ENCODE measurements at regions not wholly inside any gene's neighbourhood (a gene's known extent, or its start where the extent isn't known, plus 50 kb on each side); places are given as distances from the start of the nearest gene placed in this dataset.
"Not testable (repeated sequence)": the region's sequence is repeated elsewhere in the genome, so short reads cannot be mapped to it uniquely, and the experiment has no call there.

DNA sequence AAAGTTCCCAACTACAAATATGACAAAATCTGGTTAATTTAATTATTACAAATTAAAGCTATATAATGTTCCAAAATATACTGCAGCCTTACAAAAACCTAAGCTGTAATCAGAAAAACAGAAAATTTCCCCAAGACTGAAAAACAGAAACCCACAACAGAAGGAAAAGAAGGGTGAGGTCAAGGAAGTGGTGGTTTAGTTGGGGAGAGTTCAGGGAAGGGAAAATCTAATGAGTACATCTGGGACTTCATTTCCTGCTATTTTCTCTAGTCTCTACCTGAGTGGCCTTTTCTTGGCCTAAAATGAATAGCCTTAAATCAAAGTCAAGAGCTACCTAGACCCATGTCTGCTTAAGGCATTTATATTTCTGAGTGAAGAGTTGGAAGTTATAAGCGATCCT is 66.2 kb upstream of the BEND6 start:
- H3K27ac Mint-ChIP-seq: no peak overlapping the region
- no peaks in the 10 kb centered on the region for H3K27me3 Mint-ChIP-seq
- H3K4me3 Mint-ChIP-seq: no peak overlapping the region

GRCh38 chr6:56887086-56887485 is 67.8 kb upstream of the BEND6 start:
- Mint-ChIP-seq H3K27me3 (no peaks in the 10 kb centered on the region), H3K27ac (no peak overlapping the region), H3K4me3 (no peak overlapping the region), H3K9me3 (no peaks in the 10 kb centered on the region), H3K36me3 (no peaks in the 10 kb centered on the region), H3K4me1 (ENCODE audit: unreplicated experiment) (no peaks in the 10 kb centered on the region)
- TF ChIP-seq CTCF (conservative IDR thresholded peaks at IDR 0.05): no peak
- DNase-seq (ENCODE audit: extremely low spot score, unreplicated experiment): no peak

More for the DNA sequence above, 66.2 kb upstream of the BEND6 start:
- DNase-seq (ENCODE audit: extremely low spot score, unreplicated experiment): no peak
- no peaks in the 10 kb centered on the region for H3K9me3 Mint-ChIP-seq
- no peaks in the 10 kb centered on the region for H3K4me1 Mint-ChIP-seq (ENCODE audit: unreplicated experiment)
- H3K36me3 Mint-ChIP-seq: no peaks in the 10 kb centered on the region
- no peak for TF ChIP-seq CTCF (conservative IDR thresholded peaks at IDR 0.05)

- no peak overlapping the region for H3K4me3 Mint-ChIP-seq
- no peaks in the 10 kb centered on the region for H3K4me1 Mint-ChIP-seq (ENCODE audit: unreplicated experiment)
- no peaks in the 10 kb centered on the region for H3K36me3 Mint-ChIP-seq
- DNase-seq (ENCODE audit: extremely low spot score, unreplicated experiment): no peak
- no peaks in the 10 kb centered on the region for H3K27me3 Mint-ChIP-seq
- no peaks in the 10 kb centered on the region for H3K9me3 Mint-ChIP-seq
- no peak overlapping the region for H3K27ac Mint-ChIP-seq
- no peak for TF ChIP-seq CTCF (conservative IDR thresholded peaks at IDR 0.05)
These were observed 77.0 kb upstream of the BEND6 start for GRCh38 chr6:56877922-56878321.

- no peak for TF ChIP-seq CTCF (conservative IDR thresholded peaks at IDR 0.05)
- Mint-ChIP-seq H3K36me3 (no peaks in the 10 kb centered on the region), H3K9me3 (no peaks in the 10 kb centered on the region), H3K27ac (no peak overlapping the region), H3K27me3 (no peaks in the 10 kb centered on the region), H3K4me1 (ENCODE audit: unreplicated experiment) (no peaks in the 10 kb centered on the region), H3K4me3 (no peak overlapping the region)
- DNase-seq (ENCODE audit: extremely low spot score, unreplicated experiment): no peak
These were observed 78.9 kb upstream of the BEND6 start for GRCh38 chr6:56875961-56876360.

- no peaks in the 10 kb centered on the region for H3K27me3 Mint-ChIP-seq
- no peaks in the 10 kb centered on the region for H3K36me3 Mint-ChIP-seq
- DNase-seq (ENCODE audit: extremely low spot score, unreplicated experiment): no peak
- no peak for TF ChIP-seq CTCF (conservative IDR thresholded peaks at IDR 0.05)
- H3K27ac Mint-ChIP-seq: no peak overlapping the region
- no peaks in the 10 kb centered on the region for H3K4me1 Mint-ChIP-seq (ENCODE audit: unreplicated experiment)
- H3K9me3 Mint-ChIP-seq: no peaks in the 10 kb centered on the region
- H3K4me3 Mint-ChIP-seq: no peak overlapping the region
These were observed 79.4 kb upstream of the BEND6 start for GRCh38 chr6:56875523-56875922.

DNA sequence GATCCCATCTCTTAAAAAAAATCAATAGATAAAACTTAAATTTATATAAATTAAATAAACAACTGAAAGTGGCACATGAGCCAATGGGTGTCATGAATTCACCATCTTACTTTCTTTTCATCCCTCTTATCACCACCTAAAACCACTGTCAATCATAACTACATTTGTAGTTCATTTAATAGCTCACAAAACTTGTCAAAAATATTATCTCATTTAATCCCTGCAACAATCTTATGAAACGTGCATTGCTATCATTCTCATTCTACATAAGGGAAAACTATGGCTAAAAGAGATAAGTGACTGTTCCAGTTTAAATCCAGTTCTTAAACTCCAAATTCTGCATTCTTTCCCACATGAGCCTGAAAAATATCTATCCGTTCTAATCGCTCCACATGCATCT is 80.6 kb upstream of the BEND6 start:
- Mint-ChIP-seq H3K27ac (no peak overlapping the region), H3K4me1 (ENCODE audit: unreplicated experiment) (peaks cover under 1% of the 10 kb centered on the region), H3K4me3 (no peak overlapping the region), H3K36me3 (no peaks in the 10 kb centered on the region), H3K9me3 (no peaks in the 10 kb centered on the region), H3K27me3 (no peaks in the 10 kb centered on the region)
- DNase-seq (ENCODE audit: extremely low spot score, unreplicated experiment): no peak
- no peak for TF ChIP-seq CTCF (conservative IDR thresholded peaks at IDR 0.05)

- not testable (repeated sequence) for H3K9me3 Mint-ChIP-seq; DNase-seq (ENCODE audit: extremely low spot score, unreplicated experiment); H3K36me3 Mint-ChIP-seq; H3K4me3 Mint-ChIP-seq; H3K27ac Mint-ChIP-seq; H3K27me3 Mint-ChIP-seq
- peaks cover 12% of the 10 kb centered on the region for H3K4me1 Mint-ChIP-seq (ENCODE audit: unreplicated experiment)
These were observed 84.9 kb upstream of the BEND6 start for GRCh38 chr6:56870053-56870452.
